Trophoblast cell (in vitro differentiated cells and primary cell): ENCODE measurements at regions not wholly inside any gene's neighbourhood (a gene's known extent, or its start where the extent isn't known, plus 50 kb on each side); places are given as distances from the start of the nearest gene placed in this dataset.

Experiments
- DNase-seq, 2 donors: peaks; one replicate each; pipeline ENCODE4 v3.0.0-alpha.2; 2016
- H2AFZ ChIP-seq: 2 replicates; pipeline ENCODE4 v1.6.1; 2013; ENCODE audit warnings: low read length, moderate library complexity, mild to moderate bottlenecking; ENCODE audit not compliant: insufficient read depth, poor library complexity
- H2AK5ac ChIP-seq: 2 replicates; pipeline ENCODE4 v1.6.1; 2013; ENCODE audit warnings: mild to moderate bottlenecking, low read length
- H2BK120ac ChIP-seq: 2 replicates; pipeline ENCODE4 v1.6.1; 2013; ENCODE audit warnings: low read length, mild to moderate bottlenecking, moderate library complexity; ENCODE audit not compliant: insufficient read depth, poor library complexity
- H2BK12ac ChIP-seq: 2 replicates; pipeline ENCODE4 v1.6.1; 2013; ENCODE audit warnings: mild to moderate bottlenecking, low read length, moderate library complexity
- H2BK5ac ChIP-seq: 2 replicates; pipeline ENCODE4 v1.6.1; 2013; ENCODE audit warnings: low read length, low read depth, moderate library complexity, mild to moderate bottlenecking; ENCODE audit not compliant: poor library complexity
- H3K14ac ChIP-seq: 2 replicates; pipeline ENCODE4 v1.6.1; 2013; ENCODE audit warnings: mild to moderate bottlenecking, low read length
- H3K18ac ChIP-seq: 2 replicates; pipeline ENCODE4 v1.6.1; 2013; ENCODE audit warnings: mild to moderate bottlenecking, low read length
- H3K23ac ChIP-seq: 2 replicates; pipeline ENCODE4 v1.6.1; 2013; ENCODE audit warnings: low read length
- H3K27ac ChIP-seq: 2 replicates; pipeline ENCODE4 v1.5.1; 2013; ENCODE audit warnings: low read depth, mild to moderate bottlenecking, inconsistent platforms, low read length, moderate library complexity
- H3K27me3 ChIP-seq: 2 replicates; pipeline ENCODE4 v1.6.1; 2013; ENCODE audit warnings: inconsistent platforms, mild to moderate bottlenecking, low read length, moderate library complexity; ENCODE audit not compliant: insufficient read depth
- H3K36me3 ChIP-seq, 2 experiments: 1 replicate in 1 of 2; 2 replicates in 1 of 2; pipeline ENCODE4 v1.6.1; 2013; ENCODE audit warnings: low read length in 2 of 2, mild to moderate bottlenecking in 2 of 2, moderate library complexity in 1 of 2; ENCODE audit not compliant: insufficient read depth in 2 of 2, control insufficient read depth in 1 of 2
- H3K4ac ChIP-seq: 2 replicates; pipeline ENCODE4 v1.6.1; 2013; ENCODE audit warnings: low read depth, mild to moderate bottlenecking, low read length, moderate library complexity
- H3K4me1 ChIP-seq, 2 experiments: 1 replicate in 1 of 2; 2 replicates in 1 of 2; pipeline ENCODE4 v1.6.1; 2013; ENCODE audit warnings: low read length in 2 of 2, mild to moderate bottlenecking in 2 of 2, moderate library complexity in 1 of 2; ENCODE audit not compliant: insufficient read depth in 2 of 2, control insufficient read depth in 1 of 2
- H3K4me2 ChIP-seq: 2 replicates; pipeline ENCODE4 v1.6.1; 2013; ENCODE audit warnings: inconsistent platforms, mild to moderate bottlenecking, low read length, moderate library complexity
- H3K4me3 ChIP-seq: 2 replicates; pipeline ENCODE4 v1.5.1; 2013; ENCODE audit warnings: mild to moderate bottlenecking, low read depth, low read length, inconsistent platforms
- H3K79me1 ChIP-seq: one replicate; pipeline ENCODE4 v1.6.1; 2013; ENCODE audit warnings: low read length
- H3K79me2 ChIP-seq: 2 replicates; pipeline ENCODE4 v1.6.1; 2013; ENCODE audit warnings: low read length, mild to moderate bottlenecking; ENCODE audit not compliant: control insufficient read depth, insufficient read depth, poor library complexity
- H3K9ac ChIP-seq: 2 replicates; pipeline ENCODE4 v1.6.1; 2013; ENCODE audit warnings: mild to moderate bottlenecking, low read length
- H3K9me3 ChIP-seq: 2 replicates; pipeline ENCODE4 v1.6.1; 2013; ENCODE audit warnings: low read depth, mild to moderate bottlenecking, control low read depth, inconsistent platforms, low read length; ENCODE audit not compliant: insufficient read depth
- H4K12ac ChIP-seq: 2 replicates; pipeline ENCODE4 v1.6.1; 2013; ENCODE audit warnings: low read depth, mild to moderate bottlenecking, low read length, moderate library complexity
- H4K8ac ChIP-seq: 2 replicates; pipeline ENCODE4 v1.6.1; 2013; ENCODE audit warnings: low read depth, mild to moderate bottlenecking, low read length, moderate library complexity
- H4K91ac ChIP-seq: one replicate; pipeline ENCODE4 v1.6.1; 2013; ENCODE audit warnings: low read depth, mild to moderate bottlenecking, low read length, moderate library complexity
- WGBS: extraction: QIAGEN DNeasy Blood & Tissue Kit; methylation state at CpG from one replicate; pipeline ENCODE4 v1.1.7; 2013; ENCODE audit warnings: missing lambda C conversion rate; ENCODE audit not compliant: insufficient read length, insufficient coverage; ENCODE audit errors: extremely low coverage; 5-methylcytosine and 5-hydroxymethylcytosine counted together

DNA sequence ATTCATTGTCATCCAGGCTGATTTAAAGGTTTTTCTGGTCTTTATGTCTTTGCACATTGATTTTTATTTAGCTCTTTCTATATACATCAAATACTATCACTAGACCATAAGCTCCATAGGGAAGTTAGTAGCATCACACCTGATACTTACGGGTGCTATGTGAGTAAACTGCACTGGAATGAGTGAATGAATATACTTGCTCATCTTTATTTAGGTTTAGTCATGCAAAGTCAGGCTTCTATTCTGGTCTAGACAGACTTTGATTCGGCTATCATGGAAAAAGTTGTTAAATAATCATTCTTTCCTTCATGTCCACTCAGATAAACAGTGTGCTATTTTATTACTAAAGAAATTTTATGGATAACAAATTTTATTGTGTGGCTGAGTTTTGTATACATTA is 457.8 kb upstream of the PCDH7 start:
- Histone ChIP-seq H3K79me2 (no peaks in the 10 kb centered on the region), H3K27ac (no peak overlapping the region), H3K27me3 (no peaks in the 10 kb centered on the region), H4K8ac (no peak overlapping the region), H3K79me1 (no peaks in the 10 kb centered on the region), H3K36me3 (no peaks in the 10 kb centered on the region), H3K4me3 (no peak overlapping the region), H3K4ac (no peak overlapping the region), H4K91ac (no peak overlapping the region), H3K23ac (no peak overlapping the region), H2AK5ac (no peak overlapping the region), H2BK120ac (no peak overlapping the region), H4K12ac (no peak overlapping the region), H3K18ac (no peak overlapping the region), H2BK5ac (no peak overlapping the region), H3K9ac (no peak overlapping the region), H2BK12ac (no peak overlapping the region), H3K4me1 (no peaks in the 10 kb centered on the region), H3K4me2 (no peak overlapping the region), H2AFZ (no peak overlapping the region), H3K14ac (no peak overlapping the region), H3K9me3 (no peaks in the 10 kb centered on the region)
- WGBS, result no CpG with 5 or more reads among the region's 2 CpGs
- DNase-seq, result no peak

DNA sequence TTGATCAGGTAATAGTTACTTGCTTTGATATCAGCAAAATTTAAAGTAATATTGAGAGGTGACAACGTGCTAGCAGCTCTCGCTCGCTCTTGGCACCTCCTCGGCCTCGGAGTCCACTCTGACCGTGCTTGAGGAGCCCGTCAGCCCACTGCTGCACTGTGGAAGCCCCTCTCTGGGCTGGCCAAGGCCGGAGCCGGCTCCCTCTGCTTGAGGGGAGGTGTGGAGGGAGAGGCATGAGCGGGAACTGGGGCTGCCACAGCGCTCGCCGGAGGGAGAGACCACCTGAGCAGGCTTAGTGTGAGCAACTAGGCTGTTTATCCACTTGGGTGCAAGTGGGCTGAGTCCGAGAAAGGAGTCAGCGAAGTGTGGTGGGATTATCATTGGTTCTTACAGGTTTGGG is 455.7 kb upstream of the PCDH7 start:
- Histone ChIP-seq H3K27me3 (no peaks in the 10 kb centered on the region), H3K18ac (no peak overlapping the region), H3K9me3 (no peaks in the 10 kb centered on the region), H3K36me3 (no peaks in the 10 kb centered on the region), H3K4ac (no peak overlapping the region), H3K4me2 (no peak overlapping the region), H2AK5ac (no peak overlapping the region), H3K79me2 (no peaks in the 10 kb centered on the region), H4K8ac (no peak overlapping the region), H4K12ac (no peak overlapping the region), H2BK5ac (no peak overlapping the region), H3K79me1 (no peaks in the 10 kb centered on the region), H3K23ac (no peak overlapping the region), H2BK120ac (no peak overlapping the region), H3K4me3 (no peak overlapping the region), H3K27ac (no peak overlapping the region), H4K91ac (no peak overlapping the region), H2AFZ (no peak overlapping the region), H2BK12ac (no peak overlapping the region), H3K4me1 (no peaks in the 10 kb centered on the region), H3K14ac (no peak overlapping the region), H3K9ac (no peak overlapping the region)
- DNase-seq, result no peak
- WGBS, result no CpG with 5 or more reads among the region's 15 CpGs

DNA sequence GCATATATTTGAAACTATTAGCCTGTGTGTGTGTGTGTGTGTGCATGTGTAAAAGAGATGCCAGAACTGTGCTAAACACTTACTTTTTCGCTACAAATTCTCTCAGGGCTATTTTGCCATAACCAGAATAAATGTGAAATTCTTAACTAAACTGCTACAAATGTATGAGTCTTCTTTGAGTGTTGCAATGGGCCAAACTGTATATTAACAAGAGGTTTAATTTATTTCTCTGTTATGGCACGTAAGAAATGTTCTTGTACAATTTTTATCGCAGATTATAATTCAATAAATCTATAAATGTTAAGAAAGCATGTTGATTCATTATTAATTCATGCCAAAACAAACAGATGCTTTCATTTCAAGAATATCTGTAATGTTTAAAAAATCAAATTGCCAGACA is 454.5 kb upstream of the PCDH7 start:
- H2BK5ac ChIP-seq, result no peak overlapping the region
- H2BK12ac ChIP-seq, result no peak overlapping the region
- H3K9ac ChIP-seq, result no peak overlapping the region
- no peaks in the 10 kb centered on the region for H3K36me3 ChIP-seq
- H4K91ac ChIP-seq, result no peak overlapping the region
- H3K79me2 ChIP-seq, result no peaks in the 10 kb centered on the region
- H3K14ac ChIP-seq, result no peak overlapping the region
- DNase-seq, result no peak
- no peaks in the 10 kb centered on the region for H3K27me3 ChIP-seq
- H3K4ac ChIP-seq, result no peak overlapping the region
- H4K12ac ChIP-seq, result no peak overlapping the region
- H2AFZ ChIP-seq, result no peak overlapping the region
- H3K4me2 ChIP-seq, result no peak overlapping the region
- no peak overlapping the region for H4K8ac ChIP-seq
- H3K4me3 ChIP-seq, result no peak overlapping the region
- no peak overlapping the region for H3K23ac ChIP-seq
- no peak overlapping the region for H3K18ac ChIP-seq
- H3K27ac ChIP-seq, result no peak overlapping the region
- no peak overlapping the region for H2AK5ac ChIP-seq
- no peaks in the 10 kb centered on the region for H3K4me1 ChIP-seq
- WGBS, result no CpG with 5 or more reads among the region's 3 CpGs
- H3K79me1 ChIP-seq, result no peaks in the 10 kb centered on the region
- no peak overlapping the region for H2BK120ac ChIP-seq
- no peaks in the 10 kb centered on the region for H3K9me3 ChIP-seq

DNA sequence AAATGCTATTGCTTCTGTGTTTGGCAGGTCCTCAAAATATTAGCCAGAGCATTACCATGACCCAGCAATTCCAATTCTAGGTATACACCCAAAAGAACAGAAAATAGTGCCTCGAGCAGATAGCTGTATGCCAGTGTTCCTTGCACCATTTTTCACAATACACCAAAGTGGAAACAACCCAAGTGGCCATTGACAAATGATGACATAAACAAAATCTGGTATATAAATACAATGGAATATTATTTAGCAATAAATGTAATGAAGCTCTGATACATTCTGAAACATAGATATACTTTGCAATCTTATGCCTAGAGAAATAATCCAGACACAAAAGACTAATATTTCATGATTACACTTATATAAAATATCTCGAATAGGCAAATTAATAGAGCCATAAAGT is 451.8 kb upstream of the PCDH7 start:
- H2AK5ac ChIP-seq, result no peak overlapping the region
- H3K4me2 ChIP-seq, result no peak overlapping the region
- DNase-seq, result no peak
- no peak overlapping the region for H3K4ac ChIP-seq
- WGBS, result no CpG with 5 or more reads among the region's 2 CpGs
- H3K4me1 ChIP-seq, result no peaks in the 10 kb centered on the region
- H3K79me2 ChIP-seq, result no peaks in the 10 kb centered on the region
- no peak overlapping the region for H4K8ac ChIP-seq
- H4K12ac ChIP-seq, result no peak overlapping the region
- no peaks in the 10 kb centered on the region for H3K9me3 ChIP-seq
- H2BK5ac ChIP-seq, result no peak overlapping the region
- no peak overlapping the region for H2BK12ac ChIP-seq
- H3K79me1 ChIP-seq, result no peaks in the 10 kb centered on the region
- H3K23ac ChIP-seq, result no peak overlapping the region
- H3K27ac ChIP-seq, result no peak overlapping the region
- no peak overlapping the region for H2BK120ac ChIP-seq
- no peak overlapping the region for H2AFZ ChIP-seq
- no peak overlapping the region for H3K4me3 ChIP-seq
- H3K14ac ChIP-seq, result no peak overlapping the region
- no peak overlapping the region for H3K9ac ChIP-seq
- H4K91ac ChIP-seq, result no peak overlapping the region
- no peaks in the 10 kb centered on the region for H3K36me3 ChIP-seq
- H3K27me3 ChIP-seq, result no peaks in the 10 kb centered on the region
- no peak overlapping the region for H3K18ac ChIP-seq
